Chondrocyte (in vitro differentiated cells): ENCODE measurements at regions not wholly inside any gene's neighbourhood (a gene's known extent, or its start where the extent isn't known, plus 50 kb on each side); places are given as distances from the start of the nearest gene placed in this dataset.

Experiments used
- DNase-seq: peaks from one replicate; pipeline ENCODE4 v3.0.0; 2021; ENCODE audit warnings: mixed read lengths, low spot score
- H3K27ac Mint-ChIP-seq: one replicate; pipeline ENCODE4 v1.8.0; 2021; ENCODE audit warnings: mild to moderate bottlenecking, moderate library complexity, mixed read lengths; ENCODE audit not compliant: unreplicated experiment
- H3K27me3 Mint-ChIP-seq: 2 replicates; pipeline ENCODE4 v1.8.0; 2021; ENCODE audit warnings: low read depth, mixed read lengths
- H3K36me3 Mint-ChIP-seq: 2 replicates; pipeline ENCODE4 v1.8.0; 2021; ENCODE audit warnings: low read depth, mixed read lengths
- H3K4me1 Mint-ChIP-seq: 2 replicates; pipeline ENCODE4 v1.8.0; 2021; ENCODE audit warnings: low read depth, mild to moderate bottlenecking, mixed read lengths
- H3K4me3 Mint-ChIP-seq: one replicate; pipeline ENCODE4 v1.8.0; 2021; ENCODE audit warnings: mild to moderate bottlenecking, moderate library complexity, mixed read lengths; ENCODE audit not compliant: unreplicated experiment
- H3K9me3 Mint-ChIP-seq: 2 replicates; pipeline ENCODE4 v1.8.0; 2021; ENCODE audit warnings: low read depth, mixed read lengths
- TF ChIP-seq, protein P1 (sequence below): fragments of 200-600 bp; sonication (generic); IDR thresholded peaks from 2 replicates; pipeline ENCODE4 v1.5.0; 2021; ENCODE audit warnings: antibody characterized with exemption, mild to moderate bottlenecking, moderate library complexity

DNA sequence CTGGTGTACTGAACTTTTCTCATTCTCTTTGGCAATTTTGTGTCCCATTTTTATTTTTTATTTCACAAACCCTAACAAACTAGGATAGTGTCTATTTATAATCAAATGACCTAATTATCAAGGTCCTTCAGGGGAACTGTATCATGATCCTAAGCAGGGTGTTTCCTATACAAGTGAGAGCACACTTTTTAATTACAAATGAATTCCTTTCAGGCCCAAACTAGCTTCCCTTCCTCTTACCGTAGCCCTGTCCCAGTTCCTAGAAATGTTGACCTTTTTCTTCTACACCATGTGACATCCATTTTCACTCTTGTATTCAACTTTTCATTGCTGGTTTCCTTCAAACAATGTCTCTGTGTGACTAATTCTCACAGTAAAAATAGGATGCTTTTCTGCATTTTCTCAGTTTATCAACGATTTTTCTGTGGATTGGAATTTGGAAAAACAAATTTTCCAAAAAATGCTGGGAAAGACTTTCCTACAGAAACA, 411.4 kb downstream of the CCDC91 start:
- TF ChIP-seq, protein P1, sequence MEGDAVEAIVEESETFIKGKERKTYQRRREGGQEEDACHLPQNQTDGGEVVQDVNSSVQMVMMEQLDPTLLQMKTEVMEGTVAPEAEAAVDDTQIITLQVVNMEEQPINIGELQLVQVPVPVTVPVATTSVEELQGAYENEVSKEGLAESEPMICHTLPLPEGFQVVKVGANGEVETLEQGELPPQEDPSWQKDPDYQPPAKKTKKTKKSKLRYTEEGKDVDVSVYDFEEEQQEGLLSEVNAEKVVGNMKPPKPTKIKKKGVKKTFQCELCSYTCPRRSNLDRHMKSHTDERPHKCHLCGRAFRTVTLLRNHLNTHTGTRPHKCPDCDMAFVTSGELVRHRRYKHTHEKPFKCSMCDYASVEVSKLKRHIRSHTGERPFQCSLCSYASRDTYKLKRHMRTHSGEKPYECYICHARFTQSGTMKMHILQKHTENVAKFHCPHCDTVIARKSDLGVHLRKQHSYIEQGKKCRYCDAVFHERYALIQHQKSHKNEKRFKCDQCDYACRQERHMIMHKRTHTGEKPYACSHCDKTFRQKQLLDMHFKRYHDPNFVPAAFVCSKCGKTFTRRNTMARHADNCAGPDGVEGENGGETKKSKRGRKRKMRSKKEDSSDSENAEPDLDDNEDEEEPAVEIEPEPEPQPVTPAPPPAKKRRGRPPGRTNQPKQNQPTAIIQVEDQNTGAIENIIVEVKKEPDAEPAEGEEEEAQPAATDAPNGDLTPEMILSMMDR: no peak
- H3K27ac Mint-ChIP-seq: no peak overlapping the region
- H3K9me3 Mint-ChIP-seq: peaks cover 6% of the 10 kb centered on the region
- H3K27me3 Mint-ChIP-seq: no peaks in the 10 kb centered on the region
- H3K4me1 Mint-ChIP-seq: peaks cover 5% of the 10 kb centered on the region
- no peaks in the 10 kb centered on the region for H3K36me3 Mint-ChIP-seq
- no peak for DNase-seq
- H3K4me3 Mint-ChIP-seq: no peak overlapping the region

DNA sequence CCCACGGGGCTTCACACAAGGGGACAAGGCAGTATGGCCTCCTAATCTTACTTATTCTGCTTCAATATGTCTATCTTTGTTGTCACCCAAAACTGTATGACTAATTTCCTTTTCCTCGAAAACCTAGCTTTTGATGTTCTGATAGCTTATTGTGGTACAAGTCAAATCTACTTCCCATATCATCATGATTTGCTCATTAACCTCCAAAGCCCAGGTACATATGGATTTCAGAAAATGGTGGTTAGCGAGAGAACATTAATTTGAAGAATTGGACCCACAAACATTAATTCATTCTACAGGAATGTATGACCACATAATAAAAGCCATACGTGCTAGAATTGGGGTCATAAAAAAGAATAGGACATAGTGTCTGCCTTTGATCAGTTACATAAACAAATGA, 412.5 kb downstream of the CCDC91 start:
- Mint-ChIP-seq H3K4me3 (no peak overlapping the region), H3K27ac (no peak overlapping the region), H3K27me3 (no peaks in the 10 kb centered on the region), H3K4me1 (peaks cover 4% of the 10 kb centered on the region), H3K9me3 (peaks cover 14% of the 10 kb centered on the region), H3K36me3 (peaks cover 7% of the 10 kb centered on the region)
- DNase-seq: no peak
- TF ChIP-seq, protein P1: no peak

DNA sequence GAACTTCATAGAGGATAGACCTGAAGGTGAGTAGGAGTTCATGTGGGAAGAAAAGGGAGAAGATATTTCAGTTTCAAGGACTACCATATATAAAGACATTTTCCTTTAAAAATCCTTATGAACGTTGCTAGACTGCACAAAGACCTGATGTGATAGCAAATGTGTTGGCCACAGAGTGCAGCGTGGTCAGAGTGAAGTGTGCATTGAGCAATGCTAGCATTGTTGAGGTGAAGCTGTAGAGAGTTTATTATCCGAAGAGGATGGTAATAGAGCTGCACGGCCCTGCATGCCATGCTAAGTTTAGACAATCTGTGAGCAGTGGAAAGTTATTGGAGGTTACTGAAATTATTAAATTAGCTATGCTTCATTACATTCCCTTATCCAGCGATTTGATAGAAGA, 413.0 kb downstream of the CCDC91 start:
- peaks cover 18% of the 10 kb centered on the region for H3K9me3 Mint-ChIP-seq

DNA sequence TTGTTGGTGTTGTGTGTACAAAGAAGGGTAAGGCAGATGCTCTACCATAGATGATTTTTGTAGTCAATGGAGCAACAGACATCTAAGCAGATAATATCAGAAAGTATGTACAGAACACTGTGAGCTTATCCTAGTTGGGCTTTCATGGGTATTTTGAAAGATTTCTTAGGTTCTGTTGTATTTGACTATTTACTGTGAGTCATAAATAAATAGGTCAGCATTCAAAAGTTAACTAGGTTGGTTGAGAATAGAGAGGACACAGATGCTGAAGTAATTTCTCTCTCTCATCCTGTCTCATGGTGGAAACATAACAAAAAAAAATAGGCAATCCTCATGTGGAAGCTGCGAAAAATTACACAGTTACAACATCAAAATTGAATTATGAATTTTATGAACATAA, 413.5 kb downstream of the CCDC91 start:
- Mint-ChIP-seq H3K36me3 (peaks cover 7% of the 10 kb centered on the region), H3K27me3 (no peaks in the 10 kb centered on the region), H3K27ac (no peak overlapping the region), H3K9me3 (peaks cover 23% of the 10 kb centered on the region), H3K4me1 (no peaks in the 10 kb centered on the region), H3K4me3 (no peak overlapping the region)
- TF ChIP-seq, protein P1: no peak
- DNase-seq: no peak

More for the DNA sequence above, 413.0 kb downstream of the CCDC91 start:
- no peak for DNase-seq
- TF ChIP-seq, protein P1: no peak
- H3K27me3 Mint-ChIP-seq: no peaks in the 10 kb centered on the region
- H3K4me1 Mint-ChIP-seq: no peaks in the 10 kb centered on the region
- H3K27ac Mint-ChIP-seq: no peak overlapping the region
- peaks cover 7% of the 10 kb centered on the region for H3K36me3 Mint-ChIP-seq
- no peak overlapping the region for H3K4me3 Mint-ChIP-seq

DNA sequence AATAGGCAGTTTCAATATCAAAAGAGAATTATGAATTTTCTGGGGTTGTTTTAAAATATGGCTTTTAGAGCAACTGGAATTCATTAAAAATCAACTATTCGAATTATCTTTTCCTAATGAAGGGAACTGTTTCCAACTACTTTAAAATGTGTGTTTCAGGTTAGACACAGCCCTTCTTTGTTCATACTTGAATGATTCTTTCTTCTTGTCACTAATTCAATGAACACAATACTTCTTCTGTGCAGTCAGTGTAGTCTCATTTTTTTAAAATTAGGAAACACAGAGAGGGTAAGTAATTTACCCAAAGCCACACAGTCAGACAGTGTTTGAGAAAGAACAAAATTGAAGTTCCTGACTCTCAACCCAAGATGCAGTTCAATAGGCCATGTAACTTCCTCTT, 414.0 kb downstream of the CCDC91 start:
- Mint-ChIP-seq H3K27me3 (no peaks in the 10 kb centered on the region), H3K4me1 (no peaks in the 10 kb centered on the region), H3K4me3 (no peak overlapping the region), H3K27ac (no peak overlapping the region), H3K36me3 (peaks cover 7% of the 10 kb centered on the region), H3K9me3 (peaks cover 26% of the 10 kb centered on the region)
- DNase-seq: no peak
- TF ChIP-seq, protein P1: no peak
